Ascending aorta (tissue), 2 donors: ENCODE measurements at regions not wholly inside any gene's neighbourhood (a gene's known extent, or its start where the extent isn't known, plus 50 kb on each side); places are given as distances from the start of the nearest gene placed in this dataset.

Experiments used
- DNase-seq, 2 donors: peaks; one replicate each; pipeline ENCODE4 v3.0.0-alpha.2; 2019; ENCODE audit warnings: low spot score in 2 of 2
- H3K27ac ChIP-seq, 2 donors: fragments of 200-600 bp; sonication (generic); one replicate each; pipeline ENCODE4 v1.5.1; 2016 to 2017; ENCODE audit warnings: mild to moderate bottlenecking in 1 of 2
- H3K27me3 ChIP-seq: fragments of 200-600 bp; sonication (generic); one replicate; pipeline ENCODE4 v1.5.1; 2017
- H3K36me3 ChIP-seq, 2 donors: fragments of 200-600 bp; sonication (generic); one replicate each; pipeline ENCODE4 v1.5.1; 2016
- H3K4me1 ChIP-seq, 2 donors: fragments of 200-600 bp; sonication (generic); one replicate each; pipeline ENCODE4 v1.5.1; 2016 to 2017; ENCODE audit warnings: mild to moderate bottlenecking in 1 of 2
- H3K4me3 ChIP-seq, 2 donors: fragments of 200-600 bp; sonication (generic); one replicate each; pipeline ENCODE4 v1.5.1; 2016 to 2017; ENCODE audit warnings: mild to moderate bottlenecking in 1 of 2
- H3K9me3 ChIP-seq, 2 donors: fragments of 200-600 bp; sonication (generic); one replicate each; pipeline ENCODE4 v1.5.1; 2016
- intact Hi-C: fragments of 100-400 bp; cut with DNase I; formaldehyde crosslinking; loops from one replicate; pipeline ENCODE4 v1.15.1; 2023
- TF ChIP-seq, protein P1 (sequence below), 3 experiments: fragments of 200-600 bp in 2 of 3; fragments of 450-650 bp in 1 of 3; sonication (generic) in 2 of 3; IDR thresholded peaks; one replicate each; pipeline ENCODE4 v1.5.1; 2016 to 2019; ENCODE audit warnings: antibody characterized with exemption in 3 of 3, mild to moderate bottlenecking in 1 of 3, moderate library complexity in 1 of 3

DNA sequence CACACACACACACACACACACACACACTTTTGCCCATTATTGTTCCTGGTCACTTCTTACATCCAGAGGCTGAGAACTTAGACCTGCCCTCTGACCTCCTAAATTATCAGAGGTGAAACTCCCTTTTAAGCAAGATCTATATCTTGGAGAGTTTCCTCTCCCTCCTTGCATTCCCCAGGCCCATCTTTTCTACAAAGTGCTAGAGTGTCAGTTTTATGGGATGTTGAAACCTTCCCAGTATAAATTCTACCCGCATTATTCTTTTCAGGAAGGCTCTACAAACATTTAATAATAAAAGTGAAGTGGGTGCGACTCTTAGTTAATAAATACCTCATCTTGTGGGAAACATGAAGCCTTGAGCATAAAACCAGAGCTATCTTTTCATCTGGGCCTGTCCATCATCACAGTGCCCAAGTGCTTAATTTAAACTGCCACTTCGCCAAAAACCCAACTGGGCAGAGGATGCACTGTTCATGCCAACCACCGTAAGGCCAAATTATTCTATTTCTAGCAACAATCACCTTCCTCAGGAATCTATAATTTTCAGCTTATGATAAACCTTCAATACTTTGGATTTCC, 458.2 kb upstream of the RUNX1 start:
- no peak for DNase-seq
- TF ChIP-seq, protein P1, sequence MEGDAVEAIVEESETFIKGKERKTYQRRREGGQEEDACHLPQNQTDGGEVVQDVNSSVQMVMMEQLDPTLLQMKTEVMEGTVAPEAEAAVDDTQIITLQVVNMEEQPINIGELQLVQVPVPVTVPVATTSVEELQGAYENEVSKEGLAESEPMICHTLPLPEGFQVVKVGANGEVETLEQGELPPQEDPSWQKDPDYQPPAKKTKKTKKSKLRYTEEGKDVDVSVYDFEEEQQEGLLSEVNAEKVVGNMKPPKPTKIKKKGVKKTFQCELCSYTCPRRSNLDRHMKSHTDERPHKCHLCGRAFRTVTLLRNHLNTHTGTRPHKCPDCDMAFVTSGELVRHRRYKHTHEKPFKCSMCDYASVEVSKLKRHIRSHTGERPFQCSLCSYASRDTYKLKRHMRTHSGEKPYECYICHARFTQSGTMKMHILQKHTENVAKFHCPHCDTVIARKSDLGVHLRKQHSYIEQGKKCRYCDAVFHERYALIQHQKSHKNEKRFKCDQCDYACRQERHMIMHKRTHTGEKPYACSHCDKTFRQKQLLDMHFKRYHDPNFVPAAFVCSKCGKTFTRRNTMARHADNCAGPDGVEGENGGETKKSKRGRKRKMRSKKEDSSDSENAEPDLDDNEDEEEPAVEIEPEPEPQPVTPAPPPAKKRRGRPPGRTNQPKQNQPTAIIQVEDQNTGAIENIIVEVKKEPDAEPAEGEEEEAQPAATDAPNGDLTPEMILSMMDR (IDR thresholded peaks at IDR 0.05) = no peak
- Histone ChIP-seq H3K4me1 (no peaks in the 10 kb centered on the region), H3K4me3 (no peak overlapping the region), H3K9me3 (no peaks in the 10 kb centered on the region), H3K36me3 (no peaks in the 10 kb centered on the region), H3K27me3 (no peaks in the 10 kb centered on the region), H3K27ac (no peak overlapping the region)
- intact Hi-C loops = no loop called here

DNA sequence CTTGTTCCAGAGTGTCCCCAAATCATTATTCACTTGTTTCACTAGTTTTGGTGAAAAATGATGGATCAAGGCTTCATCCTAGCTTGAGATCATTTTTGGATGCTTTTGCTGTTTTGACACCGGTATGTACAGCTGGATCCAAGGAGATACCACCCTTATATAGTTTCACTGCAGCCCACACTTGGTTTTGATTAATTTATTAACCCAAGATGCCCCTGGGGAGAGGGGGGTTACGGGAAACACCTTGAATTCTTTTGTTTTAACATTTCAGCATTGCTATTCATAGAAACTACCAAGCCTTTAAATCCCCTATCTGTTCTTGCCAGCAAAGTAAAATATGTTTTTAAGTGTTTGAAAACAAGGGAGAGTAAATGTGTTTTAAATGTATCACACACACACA, 457.7 kb upstream of the RUNX1 start:
- Histone ChIP-seq H3K27me3 (no peaks in the 10 kb centered on the region), H3K4me3 (no peak overlapping the region), H3K36me3 (no peaks in the 10 kb centered on the region), H3K27ac (no peak overlapping the region), H3K9me3 (no peaks in the 10 kb centered on the region), H3K4me1 (no peaks in the 10 kb centered on the region)
- DNase-seq = no peak
- TF ChIP-seq, protein P1 (IDR thresholded peaks at IDR 0.05) = no peak
- intact Hi-C loops = no loop called here

DNA sequence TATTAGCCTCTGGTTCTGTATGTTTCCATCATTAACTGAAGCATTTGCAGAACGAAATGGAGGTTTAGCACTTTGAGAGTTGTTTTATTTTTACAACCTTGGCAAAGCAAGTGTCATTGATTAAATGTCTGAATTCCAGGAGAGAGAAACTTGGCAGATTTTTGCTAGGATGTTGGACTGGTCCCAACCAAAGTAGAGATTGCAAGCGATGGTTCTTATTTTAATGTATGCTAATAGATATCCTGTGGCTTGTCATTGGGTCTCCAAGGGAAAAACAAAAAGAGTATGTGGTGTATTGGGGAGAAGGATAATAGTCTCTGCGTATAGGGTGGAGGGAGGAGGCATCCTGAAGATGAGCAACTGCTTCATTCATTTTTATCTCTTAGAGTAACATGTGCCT, 457.2 kb upstream of the RUNX1 start:
- H3K27me3 ChIP-seq = no peaks in the 10 kb centered on the region
- TF ChIP-seq, protein P1 (IDR thresholded peaks at IDR 0.05) = no peak
- no peak overlapping the region for H3K4me3 ChIP-seq
- no peaks in the 10 kb centered on the region for H3K9me3 ChIP-seq
- no peaks in the 10 kb centered on the region for H3K36me3 ChIP-seq
- no peak overlapping the region for H3K27ac ChIP-seq
- no peaks in the 10 kb centered on the region for H3K4me1 ChIP-seq
- intact Hi-C loops = no loop called here
- DNase-seq = no peak

DNA sequence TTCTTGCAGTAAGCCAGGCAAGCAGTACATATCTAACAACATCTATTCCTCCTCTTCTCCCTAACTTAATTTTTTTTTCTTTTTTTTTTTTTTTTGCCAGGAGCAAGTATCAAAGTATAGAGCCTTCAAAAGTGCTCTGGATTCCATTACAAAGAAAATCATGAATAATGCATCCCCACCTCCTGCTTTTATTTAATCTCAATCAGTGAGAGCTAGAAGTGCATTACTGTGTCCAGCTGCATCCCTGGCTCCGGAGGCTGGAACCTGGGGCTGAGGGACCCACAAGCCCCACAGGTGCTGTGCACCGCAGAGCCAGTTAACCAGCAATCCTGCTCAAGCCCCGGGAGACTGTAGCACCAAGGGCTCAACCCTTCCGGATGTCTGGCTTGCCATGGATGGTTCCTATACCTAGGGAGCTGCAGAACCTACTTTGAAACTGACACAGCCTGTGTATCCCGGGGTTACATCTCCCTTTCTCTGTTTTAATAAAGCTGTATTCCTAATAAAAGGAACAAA, 455.9 kb upstream of the RUNX1 start:
- intact Hi-C loops = no loop called here
- TF ChIP-seq, protein P1 (IDR thresholded peaks at IDR 0.05) = no peak
- no peaks in the 10 kb centered on the region for H3K9me3 ChIP-seq
- H3K36me3 ChIP-seq = no peaks in the 10 kb centered on the region
- DNase-seq = no peak
- no peak overlapping the region for H3K4me3 ChIP-seq
- no peak overlapping the region for H3K27ac ChIP-seq
- H3K4me1 ChIP-seq = no peaks in the 10 kb centered on the region
- no peaks in the 10 kb centered on the region for H3K27me3 ChIP-seq

DNA sequence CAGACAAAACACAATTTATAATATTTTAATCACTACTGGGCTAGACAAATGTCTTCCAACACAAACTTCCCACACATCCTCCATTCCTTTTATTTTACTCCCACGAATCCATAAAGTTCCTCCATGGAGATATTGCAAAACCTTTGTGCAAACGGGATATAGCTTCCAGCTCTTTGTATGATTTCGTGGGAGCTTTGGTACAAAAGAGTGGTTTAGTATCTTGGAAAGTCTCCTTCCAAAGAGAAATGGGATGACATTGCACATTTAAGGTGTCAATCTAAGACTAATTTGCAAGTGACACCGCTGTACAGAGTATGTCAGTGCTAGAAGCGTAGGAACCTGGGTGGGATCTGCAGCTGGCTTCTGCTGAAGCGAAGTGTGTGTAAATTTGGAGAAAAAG, 455.2 kb upstream of the RUNX1 start:
- Histone ChIP-seq H3K4me1 (no peaks in the 10 kb centered on the region), H3K27ac (no peak overlapping the region)
- DNase-seq = no peak

More for the DNA sequence above, 455.2 kb upstream of the RUNX1 start:
- no peaks in the 10 kb centered on the region for H3K27me3 ChIP-seq
- H3K9me3 ChIP-seq = no peaks in the 10 kb centered on the region
- H3K36me3 ChIP-seq = no peaks in the 10 kb centered on the region
- intact Hi-C loops = no loop called here
- no peak overlapping the region for H3K4me3 ChIP-seq
- TF ChIP-seq, protein P1 (IDR thresholded peaks at IDR 0.05) = no peak
